IPS-20b (cell line): ENCODE measurements at regions not wholly inside any gene's neighbourhood (a gene's known extent, or its start where the extent isn't known, plus 50 kb on each side); places are given as distances from the start of the nearest gene placed in this dataset.
A peak's percentile ranks its signal among the peaks of the same experiment; 100 is the strongest.

Experiments
- H3K27ac ChIP-seq: one replicate; pipeline ENCODE4 v1.5.1; 2013; ENCODE audit warnings: low read length
- H3K27me3 ChIP-seq: 2 replicates; pipeline ENCODE4 v1.6.1; 2013; ENCODE audit warnings: mild to moderate bottlenecking, low read length, inconsistent platforms; ENCODE audit not compliant: insufficient read depth
- H3K36me3 ChIP-seq: 2 replicates; pipeline ENCODE4 v1.6.1; 2013; ENCODE audit warnings: low read depth, mild to moderate bottlenecking, inconsistent platforms, low read length, moderate library complexity; ENCODE audit not compliant: insufficient read depth
- H3K4me1 ChIP-seq: 2 replicates; pipeline ENCODE4 v1.6.1; 2013; ENCODE audit warnings: mild to moderate bottlenecking, control low read depth, inconsistent platforms, low read length, moderate library complexity; ENCODE audit not compliant: insufficient read depth
- H3K4me3 ChIP-seq: 2 replicates; pipeline ENCODE4 v1.5.1; 2013; ENCODE audit warnings: mild to moderate bottlenecking, low read length, inconsistent platforms
- H3K9ac ChIP-seq: 2 replicates; pipeline ENCODE4 v1.6.1; 2013; ENCODE audit warnings: low read depth, mild to moderate bottlenecking, inconsistent platforms, low read length, moderate library complexity
- H3K9me3 ChIP-seq: 2 replicates; pipeline ENCODE4 v1.6.1; 2013; ENCODE audit warnings: mild to moderate bottlenecking, low read depth, low read length, inconsistent platforms; ENCODE audit not compliant: insufficient read depth

DNA sequence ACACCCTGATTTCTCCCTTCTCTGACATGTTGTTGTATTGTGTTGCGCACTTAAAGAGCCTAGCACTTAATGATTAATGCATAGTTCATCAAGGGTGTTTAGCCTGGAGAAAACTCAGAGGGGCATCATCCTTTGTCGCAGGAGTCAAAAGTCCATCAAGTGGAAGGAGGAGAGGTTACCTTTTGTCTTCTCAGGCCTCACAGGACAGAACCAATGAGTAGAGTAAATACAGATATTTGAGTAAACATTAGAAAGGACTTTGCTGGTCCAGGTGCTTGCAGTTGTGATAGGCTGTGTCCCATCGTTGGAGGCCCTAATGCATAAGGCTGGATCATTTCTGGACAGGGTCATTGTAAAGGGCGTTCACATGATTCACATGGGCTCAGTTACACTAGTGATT lies 430.9 kb downstream of the PCNX1 start:
- H3K4me1 ChIP-seq, result 0 out of 2 replicates have a peak, but pooled peaks cover 4% of the 10 kb centered on the region
- H3K4me3 ChIP-seq, result no peak overlapping the region
- no peaks in the 10 kb centered on the region for H3K36me3 ChIP-seq
- no peak overlapping the region for H3K9ac ChIP-seq
- no peaks in the 10 kb centered on the region for H3K9me3 ChIP-seq
- H3K27me3 ChIP-seq, result no peaks in the 10 kb centered on the region
- no peak overlapping the region for H3K27ac ChIP-seq

DNA sequence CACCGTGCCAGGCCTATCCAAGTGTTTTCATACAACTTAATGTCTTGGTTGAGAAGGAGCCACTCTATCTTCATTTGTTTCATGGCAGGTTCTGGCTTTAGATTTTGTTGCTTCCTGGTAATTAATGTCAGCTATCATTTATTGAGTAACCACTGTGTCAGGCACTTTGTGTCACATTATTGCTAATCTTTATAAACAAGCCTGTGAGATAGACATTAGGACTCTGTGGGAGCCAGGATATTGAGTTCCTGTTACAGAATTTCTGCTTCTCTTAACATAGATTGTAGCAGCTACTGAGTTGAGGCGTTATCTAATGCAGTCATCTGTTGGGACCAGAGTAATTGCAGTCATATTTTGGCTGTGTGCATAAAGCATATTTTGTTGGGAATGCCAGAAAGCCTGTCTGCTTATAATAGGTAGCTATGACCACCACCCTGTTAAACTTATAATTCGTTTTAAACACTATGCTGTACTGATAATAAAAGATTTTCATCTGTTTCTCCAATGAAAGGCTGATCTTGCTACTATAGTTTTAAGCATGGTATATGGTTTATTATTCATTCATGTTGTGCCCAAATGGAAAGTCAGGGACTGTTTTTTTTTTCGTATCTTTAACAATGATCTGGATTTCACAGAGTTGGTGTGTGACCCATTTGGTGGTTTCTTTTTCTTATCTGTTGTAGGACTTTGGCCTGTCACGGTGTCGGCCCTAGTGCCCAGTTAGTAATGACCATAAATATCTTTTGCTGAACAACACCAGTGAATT lies 432.6 kb downstream of the PCNX1 start:
- H3K27ac ChIP-seq, result no peak overlapping the region
- no peaks in the 10 kb centered on the region for H3K27me3 ChIP-seq
- no peaks in the 10 kb centered on the region for H3K9me3 ChIP-seq
- H3K4me1 ChIP-seq, result peaks cover under 1% of the 10 kb centered on the region; the same call in 1 of the 2 replicates
- no peak overlapping the region for H3K9ac ChIP-seq
- no peaks in the 10 kb centered on the region for H3K36me3 ChIP-seq
- H3K4me3 ChIP-seq, result no peak overlapping the region

DNA sequence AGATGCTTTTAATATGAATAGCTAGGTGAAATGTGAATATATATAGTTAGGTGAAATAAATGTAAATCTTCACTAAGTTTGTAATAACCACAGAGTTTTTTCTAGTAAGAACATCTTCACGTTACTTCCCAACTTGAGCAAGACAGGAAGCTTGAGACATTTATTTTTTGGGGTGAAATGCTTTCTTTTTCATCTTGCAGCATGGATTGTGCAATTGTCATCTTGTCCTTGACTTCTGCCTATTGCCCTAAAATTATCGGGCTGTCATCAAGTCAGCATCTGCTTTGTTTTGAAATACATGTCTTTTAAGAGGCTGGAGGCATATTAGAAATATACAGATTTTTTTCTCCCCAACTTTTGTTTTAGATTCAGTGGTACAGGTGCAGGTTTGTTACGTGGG lies 433.9 kb downstream of the PCNX1 start:
- no peak overlapping the region for H3K4me3 ChIP-seq
- no peak overlapping the region for H3K9ac ChIP-seq
- H3K27me3 ChIP-seq, result no peaks in the 10 kb centered on the region
- H3K4me1 ChIP-seq, result peaks cover 5% of the 10 kb centered on the region; the same call in 1 of the 2 replicates
- H3K9me3 ChIP-seq, result no peaks in the 10 kb centered on the region
- H3K27ac ChIP-seq, result no peak overlapping the region
- H3K36me3 ChIP-seq, result no peaks in the 10 kb centered on the region

DNA sequence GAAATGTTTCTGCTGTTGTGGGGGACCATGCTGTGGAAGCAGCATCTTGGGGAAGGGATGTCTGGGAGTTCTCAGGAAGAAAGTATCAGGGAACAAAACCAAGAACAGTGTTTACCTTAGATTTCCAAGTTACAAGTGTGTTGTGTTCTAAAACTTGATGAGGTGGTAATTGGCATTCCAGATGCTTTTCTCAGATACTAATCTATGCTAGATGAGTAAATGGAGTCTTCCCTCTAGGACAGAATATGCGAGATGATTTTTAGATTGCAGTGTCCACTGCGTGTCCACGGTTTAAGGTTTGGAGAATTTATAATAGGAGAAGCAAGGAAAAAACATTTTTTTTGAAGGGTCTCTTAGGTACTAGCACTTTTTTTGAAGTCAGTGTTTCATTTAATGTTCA lies 436.5 kb downstream of the PCNX1 start:
- no peaks in the 10 kb centered on the region for H3K9me3 ChIP-seq
- H3K4me3 ChIP-seq, result no peak overlapping the region
- peaks cover 5% of the 10 kb centered on the region; the same call in 1 of the 2 replicates for H3K4me1 ChIP-seq
- no peak overlapping the region for H3K27ac ChIP-seq
- no peaks in the 10 kb centered on the region for H3K27me3 ChIP-seq
- H3K9ac ChIP-seq, result no peak overlapping the region
- H3K36me3 ChIP-seq, result no peaks in the 10 kb centered on the region

DNA sequence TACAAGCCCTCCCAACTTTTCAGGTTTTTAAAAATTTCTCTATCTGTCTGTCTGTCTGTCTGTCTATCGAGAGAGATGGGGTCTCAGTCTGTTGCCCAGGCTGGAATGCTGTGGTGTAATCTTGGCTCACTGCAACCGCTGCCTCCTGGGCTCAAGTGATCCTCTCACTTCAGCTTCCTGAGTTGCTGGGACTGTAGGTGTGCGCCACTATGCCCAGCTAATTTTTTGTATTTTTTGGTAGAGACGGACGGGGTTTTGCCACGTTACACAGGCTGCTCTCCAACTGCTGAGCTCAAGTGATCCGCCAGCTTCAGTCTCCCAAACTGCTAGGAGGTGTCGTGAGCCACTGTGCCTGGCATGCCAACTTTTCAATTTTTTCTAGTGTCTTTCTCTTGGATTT lies 437.2 kb downstream of the PCNX1 start:
- no peak overlapping the region for H3K4me3 ChIP-seq
- peaks cover 5% of the 10 kb centered on the region; the same call in 1 of the 2 replicates for H3K4me1 ChIP-seq
- H3K9me3 ChIP-seq, result no peaks in the 10 kb centered on the region
- H3K9ac ChIP-seq, result no peak overlapping the region
- H3K27ac ChIP-seq, result peak overlapping the region; percentile 56
- no peaks in the 10 kb centered on the region for H3K36me3 ChIP-seq
- no peaks in the 10 kb centered on the region for H3K27me3 ChIP-seq

DNA sequence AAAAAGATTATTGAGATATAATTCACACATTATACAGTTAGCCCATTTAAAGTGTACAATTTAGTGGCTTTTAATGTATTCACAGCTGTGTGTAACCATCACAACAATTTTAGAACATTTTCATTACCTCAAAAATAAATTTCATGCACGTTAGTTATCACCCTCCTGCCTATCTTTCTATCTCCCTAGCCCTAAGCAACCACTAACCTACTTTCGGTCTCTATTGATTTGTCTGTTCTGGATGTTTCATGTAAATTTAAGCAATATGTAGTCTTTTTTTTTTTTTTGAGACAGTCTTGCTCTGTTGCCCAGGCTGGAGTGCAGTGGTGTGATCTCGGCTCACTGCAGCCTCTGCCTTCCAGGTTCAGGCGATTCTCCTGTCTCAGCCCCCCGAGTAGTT lies 439.4 kb downstream of the PCNX1 start:
- H3K36me3 ChIP-seq, result no peaks in the 10 kb centered on the region
- no peaks in the 10 kb centered on the region for H3K27me3 ChIP-seq
- H3K4me1 ChIP-seq, result peaks cover 5% of the 10 kb centered on the region; the same call in 1 of the 2 replicates
- H3K9me3 ChIP-seq, result no peaks in the 10 kb centered on the region
- no peak overlapping the region for H3K27ac ChIP-seq
- no peak overlapping the region for H3K9ac ChIP-seq
- H3K4me3 ChIP-seq, result no peak overlapping the region

DNA sequence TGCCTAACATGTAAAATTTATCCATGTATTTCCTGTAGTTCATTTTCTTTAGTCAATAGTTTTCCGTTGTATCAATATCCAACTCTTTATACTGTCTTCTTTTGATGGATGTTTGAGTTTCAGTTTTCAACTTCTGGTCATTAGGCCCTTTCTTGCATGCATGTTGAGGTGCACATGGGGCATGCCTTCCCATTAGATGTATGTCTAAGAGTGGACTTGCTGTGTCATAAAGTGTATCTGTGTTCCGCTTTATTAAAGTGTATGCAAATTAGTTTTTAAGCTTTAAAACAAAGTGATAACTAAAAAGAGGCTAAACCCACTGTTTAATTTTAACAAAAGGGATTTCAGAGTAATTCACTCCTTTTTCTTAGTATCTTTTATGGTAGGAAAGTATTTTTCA lies 441.1 kb downstream of the PCNX1 start:
- no peak overlapping the region for H3K27ac ChIP-seq
- no peaks in the 10 kb centered on the region for H3K9me3 ChIP-seq
- H3K36me3 ChIP-seq, result no peaks in the 10 kb centered on the region
- H3K27me3 ChIP-seq, result no peaks in the 10 kb centered on the region
- peaks cover 8% of the 10 kb centered on the region for H3K4me1 ChIP-seq
- H3K4me3 ChIP-seq, result no peak overlapping the region
- no peak overlapping the region for H3K9ac ChIP-seq

DNA sequence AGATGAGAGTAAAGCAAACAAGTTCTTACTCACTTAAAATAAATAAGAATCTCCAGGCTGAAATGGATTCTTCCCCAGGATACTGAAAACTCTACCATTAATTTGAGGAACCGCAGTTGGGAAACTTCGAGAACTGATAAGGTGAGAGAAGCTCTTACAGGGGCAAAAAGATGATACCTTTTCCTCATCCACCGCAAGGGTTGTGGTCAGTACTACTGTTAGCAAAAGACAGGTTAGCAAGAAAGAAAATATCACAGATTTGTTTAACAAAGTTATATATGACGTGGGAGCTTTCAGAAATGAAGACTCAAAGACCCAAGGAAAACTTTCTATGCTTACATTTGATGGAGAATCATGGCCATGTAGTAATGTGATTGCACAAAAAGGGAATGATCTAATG lies 441.6 kb downstream of the PCNX1 start:
- no peak overlapping the region for H3K9ac ChIP-seq
- H3K9me3 ChIP-seq, result no peaks in the 10 kb centered on the region
- no peak overlapping the region for H3K27ac ChIP-seq
- no peaks in the 10 kb centered on the region for H3K27me3 ChIP-seq
- H3K36me3 ChIP-seq, result no peaks in the 10 kb centered on the region
- peaks cover 9% of the 10 kb centered on the region for H3K4me1 ChIP-seq
- H3K4me3 ChIP-seq, result no peak overlapping the region

DNA sequence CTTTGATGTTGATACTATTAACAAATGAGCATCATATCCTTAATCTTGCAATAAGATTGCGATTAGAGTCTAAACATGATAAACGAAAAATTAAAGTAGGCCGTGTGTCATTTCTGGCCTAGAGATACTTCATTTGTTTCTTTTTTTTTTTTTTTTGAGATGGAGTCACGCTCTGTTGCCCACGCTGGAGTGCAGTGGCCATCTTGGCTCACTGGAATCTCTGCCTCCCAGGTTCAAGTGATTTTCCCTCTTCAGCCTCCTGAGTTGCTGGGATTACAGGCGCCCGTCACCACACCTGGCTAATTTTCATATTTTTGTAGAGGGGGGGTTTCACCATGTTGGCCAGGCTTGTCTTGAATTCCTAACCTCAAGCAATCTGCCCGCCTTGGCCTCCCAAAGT lies 446.9 kb downstream of the PCNX1 start:
- no peaks in the 10 kb centered on the region for H3K27me3 ChIP-seq
- H3K9me3 ChIP-seq, result no peaks in the 10 kb centered on the region
- H3K27ac ChIP-seq, result no peak overlapping the region
- peaks cover 16% of the 10 kb centered on the region; the same call in 1 of the 2 replicates for H3K4me1 ChIP-seq
- no peak overlapping the region for H3K9ac ChIP-seq
- H3K36me3 ChIP-seq, result no peaks in the 10 kb centered on the region
- no peak overlapping the region for H3K4me3 ChIP-seq

DNA sequence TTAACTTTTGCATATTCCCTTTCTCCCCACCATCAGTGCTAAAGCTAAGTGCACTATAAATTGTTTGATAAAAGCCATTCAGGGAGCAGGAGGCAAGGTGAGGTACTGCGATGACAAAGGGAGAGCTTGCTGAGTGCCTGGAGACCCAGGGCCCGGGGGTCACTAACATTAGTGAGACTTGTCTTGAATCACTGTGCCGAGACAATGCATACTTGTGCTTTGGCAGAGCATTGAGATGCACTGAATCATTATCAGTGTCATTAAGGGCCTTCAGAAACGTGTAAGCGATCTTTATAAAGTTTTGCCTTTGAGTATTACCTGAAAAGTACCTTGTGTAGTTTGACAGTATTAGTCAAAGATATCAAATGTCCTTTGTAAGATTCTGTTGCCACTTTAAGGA lies 447.5 kb downstream of the PCNX1 start:
- no peak overlapping the region for H3K9ac ChIP-seq
- H3K4me3 ChIP-seq, result no peak overlapping the region
- no peaks in the 10 kb centered on the region for H3K36me3 ChIP-seq
- no peaks in the 10 kb centered on the region for H3K27me3 ChIP-seq
- no peaks in the 10 kb centered on the region for H3K9me3 ChIP-seq
- no peak overlapping the region for H3K27ac ChIP-seq
- H3K4me1 ChIP-seq, result peaks cover 16% of the 10 kb centered on the region; the same call in 1 of the 2 replicates

DNA sequence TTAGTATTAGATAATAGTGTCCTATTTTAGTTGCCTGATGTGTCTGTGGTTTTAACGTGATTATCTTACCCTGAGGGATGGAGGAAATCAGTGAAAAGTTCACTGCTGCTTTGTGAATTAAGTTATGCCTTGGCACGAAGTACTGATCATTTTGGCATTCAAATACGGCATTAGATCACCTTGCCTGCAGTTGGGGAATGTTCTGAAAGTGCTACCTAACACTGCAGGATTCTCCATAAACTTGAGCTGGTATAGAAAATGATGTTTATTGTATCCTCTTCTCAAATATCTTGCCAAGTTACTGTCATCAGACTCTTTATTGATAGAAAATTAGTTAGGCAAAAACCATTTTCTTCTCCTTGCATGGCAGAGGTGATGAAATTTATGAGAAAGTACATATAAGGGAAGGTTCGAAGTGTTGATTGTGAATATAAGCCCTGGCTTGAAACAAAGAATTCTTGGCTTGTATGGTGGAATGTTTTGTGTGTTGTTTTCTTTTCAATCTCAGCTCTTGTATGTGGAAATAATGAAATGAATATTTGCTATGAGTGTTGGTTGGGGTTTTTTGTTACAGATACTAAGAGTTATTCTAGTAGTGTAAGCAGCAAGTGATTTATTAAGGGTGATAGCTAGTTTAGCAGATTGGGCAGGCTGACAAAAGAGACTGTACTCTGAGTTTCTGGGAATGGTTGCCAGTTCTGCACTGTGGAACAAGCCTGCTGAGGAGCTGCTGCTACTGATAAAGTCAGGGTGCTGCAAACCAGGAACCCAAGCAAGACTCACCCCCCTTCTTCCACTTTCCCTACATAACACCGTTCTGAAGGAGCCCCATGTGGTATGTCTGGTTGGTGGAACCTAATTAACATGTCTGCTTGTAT lies 448.3 kb downstream of the PCNX1 start:
- no peaks in the 10 kb centered on the region for H3K36me3 ChIP-seq
- H3K27ac ChIP-seq, result no peak overlapping the region
- peaks cover 16% of the 10 kb centered on the region; the same call in 1 of the 2 replicates for H3K4me1 ChIP-seq
- no peaks in the 10 kb centered on the region for H3K9me3 ChIP-seq
- H3K9ac ChIP-seq, result no peak overlapping the region
- no peak overlapping the region for H3K4me3 ChIP-seq
- H3K27me3 ChIP-seq, result no peaks in the 10 kb centered on the region
